HG03175 (cell line): ENCODE measurements at regions not wholly inside any gene's neighbourhood (a gene's known extent, or its start where the extent isn't known, plus 50 kb on each side); places are given as distances from the start of the nearest gene placed in this dataset.

Experiments
- ATAC-seq: cut with Tn5 transposase; IDR thresholded peaks from one replicate; pipeline ENCODE4 v1.9.1; 2021; ENCODE audit warnings: mild to moderate bottlenecking, moderate library complexity; ENCODE audit not compliant: unreplicated experiment

DNA sequence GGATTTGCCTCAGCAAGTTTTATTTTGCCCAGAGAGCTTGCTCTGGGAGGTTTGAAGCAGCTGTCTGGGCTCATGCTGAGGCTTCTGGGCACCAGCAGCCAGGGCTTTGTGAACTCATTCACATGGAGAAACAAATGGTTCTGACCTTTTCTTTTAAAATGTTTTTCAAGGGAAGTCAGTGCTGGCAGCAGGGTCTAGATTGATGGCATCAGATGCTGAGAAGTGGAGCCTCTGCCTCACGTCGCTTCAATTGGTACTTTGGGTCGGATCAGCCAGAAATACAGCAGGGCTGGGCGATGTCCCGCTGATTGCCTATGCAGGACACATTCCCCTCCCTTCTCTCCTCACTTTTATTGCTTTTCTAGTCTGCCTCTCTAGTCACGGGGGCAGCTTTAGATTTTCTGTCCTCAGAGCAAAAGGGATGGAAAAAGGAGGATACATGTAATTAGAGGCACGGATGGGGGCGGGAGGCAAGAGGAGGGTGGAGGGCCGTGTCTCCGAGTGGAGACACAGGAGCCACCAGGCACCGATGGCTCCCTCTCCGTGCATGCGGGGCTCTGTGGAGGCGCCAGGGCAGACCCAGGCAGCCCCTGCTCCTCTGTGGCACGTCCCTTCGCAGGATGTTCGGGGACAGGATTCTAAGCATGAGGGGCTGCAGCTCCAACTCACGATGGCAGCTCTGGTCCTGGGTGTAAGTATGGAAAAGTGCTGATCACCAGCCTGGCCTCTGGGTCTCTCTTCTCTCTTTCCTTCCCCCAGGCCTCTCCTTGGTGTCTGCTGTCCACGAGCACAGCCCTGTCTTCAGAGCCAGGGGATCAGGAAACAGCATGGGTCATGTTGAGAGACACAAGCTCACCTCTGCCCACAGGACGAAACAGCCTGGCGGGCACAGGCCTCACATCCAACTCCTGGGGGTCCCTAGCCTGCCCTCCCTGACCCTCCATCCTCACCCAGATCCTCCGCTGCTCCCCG lies 116.1 kb downstream of the FAM43A start:
- no peak for ATAC-seq

DNA sequence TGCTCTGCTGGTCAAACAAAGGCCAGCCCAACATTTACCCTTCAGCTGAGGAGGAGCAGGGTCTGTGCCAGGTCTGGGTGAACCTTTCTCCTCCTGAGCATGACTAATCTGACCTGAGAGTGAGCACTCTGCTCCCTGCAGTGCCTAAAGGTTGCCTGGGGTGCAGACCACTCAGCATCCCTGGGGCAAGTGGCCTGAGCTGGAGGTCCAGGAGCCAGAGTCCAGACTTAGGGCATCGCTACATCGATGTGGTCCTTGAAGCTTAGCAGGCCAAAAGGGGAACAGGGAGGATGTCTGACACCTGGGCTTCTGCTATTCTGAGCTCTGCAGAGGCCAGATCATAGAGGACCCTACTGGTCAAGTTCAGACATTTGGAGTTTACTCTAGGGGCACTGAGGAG lies 119.1 kb downstream of the FAM43A start:
- no peak for ATAC-seq

DNA sequence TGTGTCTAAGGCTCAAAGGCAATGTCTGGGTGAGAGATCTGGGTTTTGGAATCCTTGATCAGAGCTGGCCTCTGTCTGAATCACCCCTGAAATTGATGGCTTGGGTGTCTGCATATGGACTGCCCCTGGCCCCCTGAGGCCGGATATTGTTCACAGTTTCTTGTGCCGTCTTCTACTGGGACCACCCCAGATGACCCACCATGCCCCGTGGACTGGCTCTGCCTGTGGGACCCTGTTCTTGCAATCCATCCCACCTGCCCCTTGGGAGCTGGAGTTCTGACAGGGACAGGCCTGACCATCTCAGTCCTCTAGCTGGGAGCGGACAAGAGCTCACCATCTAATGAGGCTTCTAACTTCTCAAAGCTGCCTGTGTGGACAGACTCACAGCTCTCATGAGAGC lies 119.9 kb downstream of the FAM43A start:
- ATAC-seq = no peak

DNA sequence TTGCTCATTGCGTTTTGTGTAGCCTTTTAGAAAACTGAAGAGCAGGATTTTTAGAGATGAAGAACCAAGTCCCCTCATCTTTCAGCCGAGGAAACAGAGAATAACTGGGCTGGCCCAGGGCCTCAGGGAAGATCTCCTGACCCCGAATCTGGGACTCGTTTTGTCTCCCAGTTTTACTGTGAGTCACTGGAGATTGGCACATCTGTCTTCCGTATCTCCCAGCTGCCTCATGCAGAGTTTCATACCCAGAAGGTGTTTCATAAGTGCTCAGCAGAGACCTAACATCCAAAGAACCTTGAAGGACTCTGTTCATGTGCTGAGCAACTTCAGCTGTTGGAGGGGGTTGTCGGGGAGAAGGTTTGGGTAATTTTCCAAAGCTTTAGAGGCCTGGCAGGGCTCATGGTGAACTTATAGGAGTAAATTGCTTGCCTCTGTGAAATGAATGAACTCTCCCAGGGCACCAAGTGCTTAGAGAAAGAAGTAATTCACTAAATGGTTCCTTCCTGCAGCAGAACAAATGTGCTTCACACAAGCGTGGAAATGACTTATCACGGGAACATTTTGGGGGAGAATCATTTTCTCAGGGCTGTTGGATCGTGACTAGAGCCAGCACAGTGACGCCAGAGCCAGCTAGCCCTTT lies 121.4 kb downstream of the FAM43A start:
- ATAC-seq = no peak

DNA sequence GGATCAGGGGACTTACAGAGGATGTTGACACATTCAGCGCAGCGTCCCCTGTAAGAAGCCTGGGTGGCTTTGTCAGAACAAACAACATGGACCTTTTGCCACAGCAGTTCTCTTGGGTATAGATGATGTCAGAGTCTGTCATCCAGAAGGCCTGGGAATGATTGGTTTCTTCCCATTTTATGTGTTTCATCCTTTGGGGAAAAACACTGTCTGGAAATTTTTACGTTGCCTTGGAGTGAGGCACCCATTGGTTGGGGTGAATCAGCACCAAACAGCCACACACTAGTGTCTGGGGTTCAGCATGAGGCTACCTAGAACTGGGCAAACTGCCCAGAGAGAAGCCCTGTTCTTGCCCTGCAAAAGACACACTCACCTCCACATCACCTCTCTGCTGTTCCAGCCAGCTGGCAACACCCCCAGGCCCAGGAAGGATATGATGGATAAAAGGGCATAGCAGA lies 123.0 kb downstream of the FAM43A start:
- ATAC-seq = no peak

DNA sequence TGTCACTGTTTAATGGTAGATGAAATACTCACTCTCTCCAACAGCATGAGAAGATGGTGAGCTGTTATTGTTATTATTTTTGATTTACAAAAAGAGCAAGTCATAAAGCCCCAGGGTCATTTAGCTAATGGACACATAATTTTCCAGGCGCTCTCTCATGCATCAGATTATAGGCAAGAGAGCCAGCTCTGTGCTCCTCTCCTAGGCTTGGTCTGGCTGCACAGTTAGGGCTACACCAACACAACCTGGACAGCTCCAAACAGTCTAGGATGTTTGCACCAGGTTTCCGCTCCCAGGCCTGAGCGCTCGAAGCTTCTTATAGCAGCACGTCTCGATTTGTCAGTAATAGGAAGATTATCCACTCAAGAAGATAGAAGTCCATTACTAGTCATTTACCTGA lies 123.7 kb downstream of the FAM43A start:
- ATAC-seq = no peak

DNA sequence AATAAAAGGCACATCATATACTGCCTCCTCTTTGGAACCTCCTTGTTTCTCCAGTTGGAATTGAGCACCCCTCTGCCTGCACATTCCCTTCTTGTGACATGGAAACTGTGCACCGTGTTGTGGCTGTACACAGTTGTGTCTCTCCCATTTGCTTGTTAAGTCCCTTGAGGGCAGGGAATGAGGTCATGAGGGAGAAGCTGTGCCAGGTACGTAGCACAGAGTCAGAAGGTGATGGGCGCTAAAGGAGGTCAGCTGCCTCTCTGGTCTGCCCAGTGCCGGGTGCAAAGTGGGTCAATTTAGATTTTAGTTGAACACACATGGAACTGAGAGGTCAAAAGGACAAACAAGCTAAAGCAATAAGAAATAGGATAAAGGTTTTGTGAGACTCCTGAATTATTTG lies 124.4 kb downstream of the FAM43A start:
- ATAC-seq = no peak

DNA sequence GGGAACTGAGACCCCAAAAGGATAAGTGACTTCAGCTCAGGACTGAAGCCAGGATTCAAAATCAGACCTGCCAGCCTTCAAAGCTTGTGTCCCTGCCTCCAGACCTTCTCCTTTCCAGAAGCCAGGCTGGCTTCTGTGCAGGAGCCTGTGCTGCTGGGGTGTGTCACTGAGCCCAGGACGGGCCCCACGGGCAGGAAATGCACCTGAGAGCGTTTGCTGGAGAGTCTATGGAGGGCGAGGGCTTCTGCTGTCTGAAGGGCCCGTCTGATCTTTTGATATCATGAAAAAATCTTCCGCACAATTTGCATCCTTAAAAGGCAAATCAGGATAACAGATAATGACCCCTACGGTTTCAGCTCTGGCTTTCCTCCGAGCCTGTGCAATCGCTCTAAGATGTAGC lies 125.4 kb downstream of the FAM43A start:
- ATAC-seq = no peak

DNA sequence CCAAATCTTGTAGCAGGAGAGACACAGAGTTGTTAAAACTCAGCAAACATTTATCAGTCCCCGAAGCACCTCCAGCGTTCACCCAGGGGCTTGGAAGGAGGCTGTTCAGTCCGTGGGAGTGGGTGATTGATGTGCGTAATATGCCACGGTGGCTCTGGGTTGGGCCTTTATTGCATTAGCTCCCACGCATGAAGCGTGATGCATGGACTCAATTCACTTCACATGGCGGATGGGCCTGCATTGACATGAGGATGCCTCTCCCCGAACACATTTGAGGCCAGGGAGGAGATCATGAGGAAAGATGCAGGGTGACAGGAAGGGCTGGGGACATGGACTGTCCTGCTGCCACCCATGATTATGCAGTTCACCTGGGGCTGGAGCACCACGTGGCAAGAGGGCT lies 126.5 kb downstream of the FAM43A start:
- ATAC-seq = no peak

DNA sequence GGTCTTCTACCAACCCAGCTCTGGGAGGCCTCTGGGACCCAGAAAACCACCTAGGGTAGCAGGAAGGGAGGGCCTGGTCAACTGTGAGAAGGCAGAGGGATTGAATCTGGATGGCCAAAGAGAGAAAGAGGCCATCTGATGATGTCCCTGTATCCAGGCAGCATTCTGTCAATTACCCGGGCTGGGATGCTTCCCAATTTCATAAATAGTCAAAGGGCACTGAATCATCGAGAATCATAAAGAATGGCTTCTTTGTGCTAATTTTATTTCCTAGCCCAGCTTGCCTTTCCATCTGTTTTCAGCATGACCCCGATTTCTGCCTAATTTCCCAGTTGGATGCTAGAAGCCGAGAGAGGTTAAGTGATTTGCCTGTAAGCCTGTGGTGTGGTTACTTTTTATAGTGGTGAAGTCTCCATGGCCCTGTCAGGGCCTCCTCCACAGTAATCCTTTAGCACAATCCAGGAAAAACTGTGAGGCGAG lies 129.2 kb downstream of the FAM43A start:
- ATAC-seq = no peak

DNA sequence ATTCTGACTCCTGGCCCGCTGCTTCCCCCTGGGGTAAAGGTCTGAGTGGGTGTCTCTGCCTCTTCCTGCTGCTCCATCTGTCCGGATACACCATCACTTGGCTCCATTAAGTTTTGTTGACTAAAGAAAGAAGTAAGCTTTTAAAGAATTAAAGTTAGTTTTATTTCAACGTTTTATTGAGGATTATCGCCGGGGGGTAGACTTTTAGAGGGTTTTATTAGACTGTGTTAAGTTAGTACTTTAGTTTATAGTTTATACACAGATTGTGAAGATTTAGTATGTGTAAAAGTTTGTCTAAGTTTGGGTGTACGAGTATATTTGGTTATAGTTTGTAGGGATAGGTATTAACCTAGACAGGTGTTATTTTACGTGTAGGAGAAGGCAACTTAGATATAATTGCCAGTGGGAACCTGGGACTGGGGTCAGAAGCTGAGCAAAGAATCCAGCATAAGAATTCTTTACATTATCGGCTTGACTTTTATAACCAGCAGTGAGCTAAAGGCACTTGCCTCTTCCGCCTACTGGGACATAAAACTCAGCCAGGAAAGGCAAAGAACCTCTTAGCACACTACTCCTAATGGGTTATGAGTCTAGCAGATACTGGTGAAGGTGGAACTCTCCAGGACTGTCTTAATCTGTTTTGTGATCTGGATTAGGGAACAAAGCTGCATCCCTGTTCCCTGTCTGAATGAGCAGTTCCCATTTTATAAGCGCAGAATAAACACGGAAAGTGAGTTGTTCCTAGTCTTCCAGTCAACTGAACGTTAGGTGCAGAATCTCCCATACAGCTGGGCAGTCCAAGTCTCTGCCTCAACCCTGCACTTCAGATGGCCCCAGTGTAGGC lies 131.3 kb downstream of the FAM43A start:
- no peak for ATAC-seq

DNA sequence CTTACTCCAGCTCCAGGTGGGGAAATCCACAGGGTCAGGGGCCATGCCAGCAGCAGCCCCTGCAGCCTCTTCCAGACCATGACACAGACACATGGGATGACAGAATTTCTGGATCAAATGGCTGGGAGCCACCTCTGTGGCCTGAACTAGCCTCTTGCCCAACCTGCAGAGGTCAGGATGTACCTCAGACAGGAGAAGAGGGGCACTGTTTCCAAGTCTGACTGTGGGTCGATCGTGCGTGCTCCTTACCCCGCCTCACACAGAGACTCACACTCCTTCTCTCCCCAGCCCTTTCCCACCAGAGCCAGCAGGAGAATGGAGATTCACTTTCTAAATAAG lies 131.9 kb downstream of the FAM43A start:
- ATAC-seq = no peak

DNA sequence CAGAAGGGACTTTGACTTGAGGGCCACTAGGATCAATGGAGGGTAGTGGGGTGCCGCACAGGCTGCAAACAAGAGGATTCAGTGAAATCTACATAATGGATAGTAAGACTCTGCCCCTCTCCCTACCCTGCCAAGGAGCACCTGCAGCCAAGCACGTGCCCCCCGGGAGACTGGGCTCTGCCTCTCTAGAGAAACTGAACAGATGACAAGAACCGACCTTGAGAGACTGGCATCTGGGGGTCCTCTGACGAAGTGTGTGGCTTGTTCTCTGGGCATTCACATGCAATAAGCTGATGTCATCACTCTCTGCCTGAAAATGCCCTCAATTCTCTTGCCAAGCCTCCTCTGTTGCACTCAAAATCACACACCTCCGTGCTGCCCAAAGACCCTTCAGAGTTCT lies 132.3 kb downstream of the FAM43A start:
- no peak for ATAC-seq

DNA sequence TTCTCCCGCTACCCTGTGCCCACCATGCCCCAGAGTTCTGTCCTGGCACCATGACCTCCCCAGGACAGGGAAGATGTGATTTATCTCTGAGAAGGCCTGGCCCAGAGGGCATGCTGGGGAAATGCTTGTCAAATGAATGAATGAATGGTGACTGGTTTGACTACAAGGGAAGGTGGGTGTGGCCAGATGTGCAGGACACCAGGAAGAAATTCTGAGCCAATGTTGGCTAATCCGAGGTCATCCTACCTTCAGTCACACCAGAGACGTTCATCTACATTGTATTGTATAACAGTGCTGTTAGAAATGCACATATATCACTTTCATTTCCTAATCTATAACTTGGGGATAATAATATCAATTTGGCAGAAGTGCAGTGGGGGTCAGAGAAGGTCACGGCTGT lies 138.4 kb downstream of the FAM43A start:
- no peak for ATAC-seq

DNA sequence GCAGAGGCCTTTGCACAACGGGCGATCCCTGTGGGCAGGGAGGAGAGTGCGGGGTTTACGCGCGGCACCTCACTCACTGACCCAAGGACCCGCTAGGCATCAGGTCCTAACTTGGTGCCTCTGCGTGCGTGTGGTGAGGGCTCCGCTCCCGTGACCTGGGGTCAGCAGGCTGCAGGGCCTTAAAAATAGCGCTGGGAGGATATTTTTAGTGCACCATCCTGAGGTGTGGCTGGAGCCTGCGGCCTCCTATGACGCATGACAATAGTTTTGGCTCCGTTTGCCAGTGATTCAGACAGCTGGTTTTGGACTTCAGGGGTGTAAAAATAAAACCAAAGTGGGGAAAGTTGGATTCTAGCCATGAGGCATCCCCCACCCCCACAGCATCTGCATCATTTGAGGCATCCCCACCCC lies 139.0 kb downstream of the FAM43A start:
- ATAC-seq = no peak

DNA sequence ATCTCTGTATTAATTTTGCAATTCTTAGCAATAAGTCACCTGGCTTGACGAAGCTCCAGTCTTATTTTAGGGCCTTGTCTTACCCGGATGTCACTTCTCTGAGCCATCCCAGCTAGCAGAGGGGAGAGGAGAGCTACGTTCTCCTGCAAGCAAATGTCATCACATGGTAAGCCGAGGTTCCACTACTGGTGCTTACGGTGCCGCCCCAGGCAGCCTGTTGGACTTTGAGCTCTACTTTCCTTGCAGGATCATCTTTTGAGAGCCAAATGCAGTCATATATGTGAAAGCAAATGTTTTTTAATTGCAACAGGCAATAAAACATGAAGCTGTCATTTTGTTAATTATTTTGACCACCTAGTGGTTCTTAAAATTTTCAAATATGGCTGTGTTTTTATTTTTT lies 140.9 kb downstream of the FAM43A start:
- no peak for ATAC-seq

DNA sequence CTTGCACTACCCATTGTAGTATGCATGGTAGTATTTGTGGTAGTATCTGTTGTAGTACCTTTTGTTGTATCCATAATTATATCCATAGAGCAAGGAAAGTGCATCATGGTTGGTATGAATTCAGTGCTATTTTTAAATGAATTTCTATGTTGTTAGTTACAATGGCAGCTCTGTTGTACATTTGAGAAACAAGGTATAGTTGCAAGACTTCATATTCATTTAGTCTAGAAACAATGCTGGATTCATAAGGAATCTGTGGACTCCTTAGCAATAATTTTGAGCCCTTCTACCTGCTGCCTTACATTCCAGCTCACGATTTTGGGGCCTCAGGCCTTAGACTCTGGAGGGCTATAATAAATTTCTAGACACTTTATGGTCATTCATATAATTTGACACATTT lies 141.8 kb downstream of the FAM43A start:
- ATAC-seq = no peak

DNA sequence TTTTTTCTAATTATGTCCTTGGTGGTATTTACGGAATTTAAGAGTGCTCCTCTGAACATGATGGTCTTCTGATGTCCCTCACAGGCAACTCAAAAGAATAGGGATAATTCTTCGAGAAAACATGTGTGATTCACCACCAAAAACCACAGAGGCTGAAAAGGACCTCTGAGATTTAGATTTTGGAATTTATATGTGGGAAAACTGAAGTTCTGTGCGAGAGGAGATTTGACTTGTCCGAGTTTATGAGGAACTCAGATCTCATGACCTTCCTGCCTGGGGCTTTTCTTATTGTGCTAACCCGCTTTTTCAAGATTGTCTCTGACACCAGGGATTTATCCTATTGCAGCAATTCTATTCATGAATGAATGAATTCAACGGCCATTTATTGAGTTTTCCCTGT lies 142.4 kb downstream of the FAM43A start:
- ATAC-seq = no peak

DNA sequence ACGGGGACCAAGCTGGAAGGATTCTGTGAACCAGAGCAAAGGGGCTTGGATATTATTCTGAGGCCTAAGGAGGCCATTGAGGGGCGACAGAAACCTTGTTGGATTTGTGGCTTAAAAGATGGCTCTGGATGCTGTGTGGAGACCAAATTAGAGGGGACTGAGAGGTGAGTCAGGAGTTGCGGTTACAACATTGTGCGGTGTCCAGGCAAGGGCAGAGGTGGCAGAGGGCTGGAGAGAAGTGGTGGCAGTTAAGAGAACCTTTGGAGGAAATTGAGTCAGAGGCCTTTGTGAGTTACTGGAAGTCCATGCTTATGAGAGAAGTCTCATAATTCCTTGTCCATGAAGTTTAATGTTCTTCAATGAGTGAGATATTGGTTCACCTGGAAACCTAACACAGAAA lies 143.2 kb downstream of the FAM43A start:
- ATAC-seq = no peak

DNA sequence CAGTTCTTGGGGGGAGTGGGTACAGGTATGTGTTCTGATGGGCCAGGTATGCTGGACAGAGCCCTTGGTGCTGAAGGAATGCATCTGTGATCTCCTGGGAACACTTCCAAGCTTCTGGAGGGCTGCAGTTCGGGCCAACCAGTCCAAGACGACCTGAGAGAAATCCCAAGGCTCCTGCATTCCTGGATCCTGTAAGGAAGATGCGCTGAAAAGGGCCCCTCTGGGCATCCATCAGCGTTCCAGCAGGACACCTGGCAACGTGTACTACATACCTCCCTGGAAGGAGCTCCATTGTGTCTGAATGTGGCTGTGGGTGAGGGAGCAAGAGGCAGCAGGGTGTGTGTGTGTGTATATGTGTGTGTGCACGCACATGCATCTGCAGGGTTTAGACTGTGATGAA lies 144.7 kb downstream of the FAM43A start:
- ATAC-seq = no peak

DNA sequence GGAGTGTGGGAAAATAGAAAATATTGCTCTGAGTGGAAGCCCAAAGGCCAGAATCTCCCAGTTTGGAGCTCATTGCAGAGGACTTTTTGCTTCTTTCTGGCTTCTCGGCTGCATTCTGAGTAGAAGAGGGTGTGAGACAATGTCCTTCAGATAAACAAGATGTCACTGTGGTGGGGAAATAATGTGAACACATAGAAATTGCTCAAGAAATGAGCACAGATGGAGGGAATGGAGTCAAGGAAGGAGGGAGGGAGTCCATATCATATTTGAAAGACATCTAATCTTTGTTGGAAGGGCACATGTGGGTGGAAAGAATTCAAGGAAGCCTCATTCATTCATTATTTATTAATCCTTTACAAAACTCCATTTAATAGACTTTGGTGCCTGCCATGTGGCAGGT lies 145.3 kb downstream of the FAM43A start:
- ATAC-seq = no peak
